22Rv1 (cell line): ENCODE measurements at regions not wholly inside any gene's neighbourhood (a gene's known extent, or its start where the extent isn't known, plus 50 kb on each side); places are given as distances from the start of the nearest gene placed in this dataset.

Source experiments
- ZFX ChIP-seq: fragments of 450-650 bp; IDR thresholded peaks from 2 replicates; pipeline ENCODE4 v1.6.1; 2017; ENCODE audit warnings: antibody characterized with exemption, borderline replicate concordance
- TF ChIP-seq, protein P1 (sequence below): fragments of 450-650 bp; IDR thresholded peaks from 2 replicates; pipeline ENCODE4 v1.5.1; 2017; ENCODE audit warnings: mild to moderate bottlenecking

DNA sequence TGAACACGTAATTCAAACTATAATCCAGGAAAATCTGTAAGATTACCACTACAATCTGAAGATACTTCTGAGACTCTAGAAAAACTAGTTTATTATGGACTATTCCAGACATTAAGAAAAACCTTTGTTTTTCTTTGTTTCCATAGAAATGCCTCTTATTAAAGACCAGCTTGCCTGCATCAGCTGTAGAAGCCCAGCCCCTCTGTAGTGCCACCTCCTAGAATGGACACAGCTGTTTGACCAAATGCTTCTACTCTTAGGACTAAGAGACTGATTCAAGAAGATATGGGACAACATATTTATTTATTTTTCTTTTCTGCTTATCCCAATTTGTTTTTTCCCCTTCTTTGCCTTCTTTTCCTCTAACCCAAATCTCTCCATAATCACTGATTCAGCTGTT is 93.8 kb downstream of the CXCL12 start:
- TF ChIP-seq, protein P1, sequence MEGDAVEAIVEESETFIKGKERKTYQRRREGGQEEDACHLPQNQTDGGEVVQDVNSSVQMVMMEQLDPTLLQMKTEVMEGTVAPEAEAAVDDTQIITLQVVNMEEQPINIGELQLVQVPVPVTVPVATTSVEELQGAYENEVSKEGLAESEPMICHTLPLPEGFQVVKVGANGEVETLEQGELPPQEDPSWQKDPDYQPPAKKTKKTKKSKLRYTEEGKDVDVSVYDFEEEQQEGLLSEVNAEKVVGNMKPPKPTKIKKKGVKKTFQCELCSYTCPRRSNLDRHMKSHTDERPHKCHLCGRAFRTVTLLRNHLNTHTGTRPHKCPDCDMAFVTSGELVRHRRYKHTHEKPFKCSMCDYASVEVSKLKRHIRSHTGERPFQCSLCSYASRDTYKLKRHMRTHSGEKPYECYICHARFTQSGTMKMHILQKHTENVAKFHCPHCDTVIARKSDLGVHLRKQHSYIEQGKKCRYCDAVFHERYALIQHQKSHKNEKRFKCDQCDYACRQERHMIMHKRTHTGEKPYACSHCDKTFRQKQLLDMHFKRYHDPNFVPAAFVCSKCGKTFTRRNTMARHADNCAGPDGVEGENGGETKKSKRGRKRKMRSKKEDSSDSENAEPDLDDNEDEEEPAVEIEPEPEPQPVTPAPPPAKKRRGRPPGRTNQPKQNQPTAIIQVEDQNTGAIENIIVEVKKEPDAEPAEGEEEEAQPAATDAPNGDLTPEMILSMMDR, result no peak
- TF ChIP-seq ZFX, result no peak
